ENCODE measurements at regions not wholly inside any gene's neighbourhood (a gene's known extent, or its start where the extent isn't known, plus 50 kb on each side); places are given as distances from the start of the nearest gene placed in this dataset.

DNA sequence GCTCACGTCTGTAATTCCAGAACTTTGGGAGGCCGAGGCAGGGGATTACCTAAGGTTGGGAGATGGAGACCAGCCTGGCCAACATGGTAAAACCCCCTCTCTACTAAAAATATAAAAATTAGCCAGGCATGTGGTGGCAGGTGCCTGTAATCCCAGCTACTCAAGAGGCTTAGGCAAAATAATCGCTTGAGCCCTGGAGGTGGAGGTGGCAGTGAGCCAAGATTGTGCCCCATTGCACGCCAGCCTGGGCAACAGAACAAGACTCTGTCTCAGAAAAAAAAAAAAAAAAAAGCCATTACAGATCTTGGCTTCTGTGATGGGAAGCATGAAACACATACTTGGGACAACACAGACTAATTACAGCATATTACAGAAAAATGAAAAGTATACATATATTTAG, 1404.5 kb upstream of the SPRY2 start:
- DNase-seq (ENCODE audit: extremely low read depth, low read depth), result no peak
- TF ChIP-seq CTCF (IDR thresholded peaks at IDR 0.05; ENCODE audit: low read depth, low read length, missing control alignments), result no peak

DNA sequence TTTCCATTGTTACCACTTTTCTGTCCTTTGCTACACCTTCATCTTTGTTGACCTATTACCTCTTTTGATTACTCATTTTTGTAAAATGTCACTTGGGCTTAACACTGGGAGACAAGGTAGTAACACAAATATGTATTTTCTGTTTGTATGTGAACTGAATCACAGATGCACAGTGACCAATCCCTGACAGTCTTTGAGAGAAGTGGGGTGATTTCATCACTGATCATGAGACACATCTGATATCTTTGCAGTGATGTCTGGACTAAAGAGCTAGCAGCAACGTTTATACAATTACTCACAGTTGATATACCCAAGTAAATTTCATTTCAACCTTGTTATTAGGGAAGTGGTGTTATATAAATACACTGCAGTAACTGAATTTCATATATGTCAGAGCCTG, 1397.4 kb upstream of the SPRY2 start:
- TF ChIP-seq CTCF (IDR thresholded peaks at IDR 0.05; ENCODE audit: low read depth, low read length, missing control alignments), result no peak
- no peak for DNase-seq (ENCODE audit: extremely low read depth, low read depth)
- no peak overlapping the region for H3K4me3 ChIP-seq (replicated peaks; ENCODE audit: low read depth, low read length)

More for the DNA sequence above, 1404.5 kb upstream of the SPRY2 start:
- H3K4me3 ChIP-seq (replicated peaks; ENCODE audit: low read depth, low read length), result no peak overlapping the region

- TF ChIP-seq CTCF (IDR thresholded peaks at IDR 0.05; ENCODE audit: low read depth, low read length, missing control alignments), result no peak
- no peak overlapping the region for H3K4me3 ChIP-seq (replicated peaks; ENCODE audit: low read depth, low read length)
- DNase-seq (ENCODE audit: extremely low read depth, low read depth), result no peak
These were observed 1385.3 kb upstream of the SPRY2 start for GRCh38 chr13:81726037-81726726.

DNA sequence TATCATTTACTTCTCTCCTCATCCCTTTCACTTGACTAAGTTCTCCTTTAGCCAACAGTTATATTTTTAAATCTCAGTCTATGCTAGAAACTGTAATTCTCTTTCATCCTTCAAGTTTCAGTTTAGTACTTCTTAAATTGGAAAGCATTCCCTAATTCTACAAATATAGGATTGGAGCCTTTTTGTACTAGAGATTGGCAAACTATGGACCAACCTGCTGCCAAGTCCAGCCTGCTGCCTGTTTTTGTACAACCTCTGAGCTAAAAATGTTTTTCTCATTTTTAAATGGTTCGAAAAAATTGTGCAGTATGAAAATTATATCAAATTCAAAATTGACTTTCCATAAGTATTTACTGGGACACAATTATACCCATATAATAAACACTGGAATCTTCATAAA, 1381.5 kb upstream of the SPRY2 start:
- no peak for DNase-seq (ENCODE audit: extremely low read depth, low read depth)
- no peak overlapping the region for H3K4me3 ChIP-seq (replicated peaks; ENCODE audit: low read depth, low read length)
- TF ChIP-seq CTCF (IDR thresholded peaks at IDR 0.05; ENCODE audit: low read depth, low read length, missing control alignments), result no peak

DNA sequence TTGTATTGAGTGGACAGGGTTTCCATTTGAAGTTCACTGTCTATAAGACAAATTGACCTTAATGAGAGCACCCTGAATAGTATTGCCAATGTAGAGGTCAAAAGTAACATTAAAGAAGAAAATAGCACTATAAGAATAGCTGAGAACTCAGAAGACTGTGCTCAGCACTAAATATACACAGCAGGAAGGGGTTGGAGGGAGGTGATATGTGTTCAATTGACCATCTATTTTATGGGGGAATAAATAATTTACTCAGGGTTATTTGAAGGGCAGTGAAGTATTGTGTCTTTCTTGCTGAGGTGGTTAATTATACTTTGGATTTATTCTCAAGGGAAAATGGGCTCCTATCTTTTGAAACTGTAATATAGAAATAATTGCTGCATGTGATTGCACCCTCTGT, 1380.5 kb upstream of the SPRY2 start:
- no peak for DNase-seq (ENCODE audit: extremely low read depth, low read depth)
- no peak overlapping the region for H3K4me3 ChIP-seq (replicated peaks; ENCODE audit: low read depth, low read length)
- no peak for TF ChIP-seq CTCF (IDR thresholded peaks at IDR 0.05; ENCODE audit: low read depth, low read length, missing control alignments)

DNA sequence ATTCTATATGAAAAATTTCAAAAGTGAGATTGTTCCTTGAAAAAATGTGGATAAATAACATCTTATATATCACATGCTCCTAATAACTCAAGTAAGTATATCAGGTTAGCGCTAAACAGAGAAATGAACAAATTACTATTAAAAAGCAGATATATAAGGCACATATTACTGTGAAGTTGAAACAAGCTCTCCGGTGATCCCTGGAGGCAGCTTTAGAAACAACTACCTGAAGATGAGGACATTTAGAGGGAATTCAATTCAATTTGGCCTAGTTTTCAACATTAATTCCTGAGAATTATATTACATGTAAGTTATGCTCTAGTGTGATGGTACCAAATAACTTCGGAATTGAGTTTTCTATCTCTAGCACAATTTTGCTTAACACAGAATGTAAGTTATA, 1373.6 kb upstream of the SPRY2 start:
- DNase-seq (ENCODE audit: extremely low read depth, low read depth), result no peak
- no peak for TF ChIP-seq CTCF (IDR thresholded peaks at IDR 0.05; ENCODE audit: low read depth, low read length, missing control alignments)
- H3K4me3 ChIP-seq (replicated peaks; ENCODE audit: low read depth, low read length), result no peak overlapping the region

DNA sequence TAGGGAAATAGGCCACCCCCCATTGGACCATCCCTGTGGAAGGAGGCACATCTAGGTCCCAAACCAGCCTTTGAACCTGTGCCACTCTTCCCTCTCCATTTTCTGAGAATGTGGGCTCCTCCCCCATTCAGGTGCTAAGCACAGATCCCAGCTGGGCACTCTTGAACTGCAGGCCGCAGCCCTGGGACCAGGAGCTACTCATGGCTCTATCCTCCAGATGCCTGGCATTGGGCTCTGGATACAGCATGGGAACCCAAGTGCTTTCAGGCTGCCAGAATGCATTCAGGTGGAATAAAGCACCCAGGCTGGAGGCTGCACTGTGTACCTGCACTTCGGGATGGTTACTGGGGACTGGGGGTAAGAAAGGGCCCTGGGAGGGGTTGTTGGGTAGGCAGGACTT, 1372.3 kb upstream of the SPRY2 start:
- no peak for TF ChIP-seq CTCF (IDR thresholded peaks at IDR 0.05; ENCODE audit: low read depth, low read length, missing control alignments)
- no peak overlapping the region for H3K4me3 ChIP-seq (replicated peaks; ENCODE audit: low read depth, low read length)
- no peak for DNase-seq (ENCODE audit: extremely low read depth, low read depth)
